ENCODE measurements at regions not wholly inside any gene's neighbourhood (a gene's known extent, or its start where the extent isn't known, plus 50 kb on each side); places are given as distances from the start of the nearest gene placed in this dataset.

DNA sequence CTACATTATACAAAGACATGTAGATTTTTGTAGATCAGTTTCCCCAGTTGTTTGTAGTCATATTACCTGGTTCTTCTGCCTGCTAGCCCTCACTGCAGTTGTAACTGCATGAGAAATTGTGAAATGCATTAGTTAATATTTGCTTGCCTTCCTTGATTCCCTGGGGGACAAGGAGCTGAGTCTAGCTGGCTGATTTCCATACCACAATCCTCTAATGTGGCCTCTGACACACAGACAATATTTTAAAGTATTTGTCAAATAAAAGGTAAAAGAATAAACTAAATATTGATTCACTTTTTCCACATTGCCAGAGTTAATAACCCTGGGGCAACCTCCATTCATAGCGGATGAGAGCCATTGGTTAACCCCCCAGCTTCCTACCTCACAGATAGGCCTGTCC, 128.8 kb upstream of the TMEM132C start:
- TF ChIP-seq, protein P1, sequence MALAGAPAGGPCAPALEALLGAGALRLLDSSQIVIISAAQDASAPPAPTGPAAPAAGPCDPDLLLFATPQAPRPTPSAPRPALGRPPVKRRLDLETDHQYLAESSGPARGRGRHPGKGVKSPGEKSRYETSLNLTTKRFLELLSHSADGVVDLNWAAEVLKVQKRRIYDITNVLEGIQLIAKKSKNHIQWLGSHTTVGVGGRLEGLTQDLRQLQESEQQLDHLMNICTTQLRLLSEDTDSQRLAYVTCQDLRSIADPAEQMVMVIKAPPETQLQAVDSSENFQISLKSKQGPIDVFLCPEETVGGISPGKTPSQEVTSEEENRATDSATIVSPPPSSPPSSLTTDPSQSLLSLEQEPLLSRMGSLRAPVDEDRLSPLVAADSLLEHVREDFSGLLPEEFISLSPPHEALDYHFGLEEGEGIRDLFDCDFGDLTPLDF (CRISPR knock-in tag; IDR thresholded peaks at IDR 0.05), result no peak
- no peak for TF ChIP-seq JAZF1 (CRISPR knock-in tag; IDR thresholded peaks at IDR 0.05)
- TF ChIP-seq, protein P2, sequence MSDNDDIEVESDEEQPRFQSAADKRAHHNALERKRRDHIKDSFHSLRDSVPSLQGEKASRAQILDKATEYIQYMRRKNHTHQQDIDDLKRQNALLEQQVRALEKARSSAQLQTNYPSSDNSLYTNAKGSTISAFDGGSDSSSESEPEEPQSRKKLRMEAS (CRISPR knock-in tag; IDR thresholded peaks at IDR 0.05), result no peak
- TF ChIP-seq, protein P3, sequence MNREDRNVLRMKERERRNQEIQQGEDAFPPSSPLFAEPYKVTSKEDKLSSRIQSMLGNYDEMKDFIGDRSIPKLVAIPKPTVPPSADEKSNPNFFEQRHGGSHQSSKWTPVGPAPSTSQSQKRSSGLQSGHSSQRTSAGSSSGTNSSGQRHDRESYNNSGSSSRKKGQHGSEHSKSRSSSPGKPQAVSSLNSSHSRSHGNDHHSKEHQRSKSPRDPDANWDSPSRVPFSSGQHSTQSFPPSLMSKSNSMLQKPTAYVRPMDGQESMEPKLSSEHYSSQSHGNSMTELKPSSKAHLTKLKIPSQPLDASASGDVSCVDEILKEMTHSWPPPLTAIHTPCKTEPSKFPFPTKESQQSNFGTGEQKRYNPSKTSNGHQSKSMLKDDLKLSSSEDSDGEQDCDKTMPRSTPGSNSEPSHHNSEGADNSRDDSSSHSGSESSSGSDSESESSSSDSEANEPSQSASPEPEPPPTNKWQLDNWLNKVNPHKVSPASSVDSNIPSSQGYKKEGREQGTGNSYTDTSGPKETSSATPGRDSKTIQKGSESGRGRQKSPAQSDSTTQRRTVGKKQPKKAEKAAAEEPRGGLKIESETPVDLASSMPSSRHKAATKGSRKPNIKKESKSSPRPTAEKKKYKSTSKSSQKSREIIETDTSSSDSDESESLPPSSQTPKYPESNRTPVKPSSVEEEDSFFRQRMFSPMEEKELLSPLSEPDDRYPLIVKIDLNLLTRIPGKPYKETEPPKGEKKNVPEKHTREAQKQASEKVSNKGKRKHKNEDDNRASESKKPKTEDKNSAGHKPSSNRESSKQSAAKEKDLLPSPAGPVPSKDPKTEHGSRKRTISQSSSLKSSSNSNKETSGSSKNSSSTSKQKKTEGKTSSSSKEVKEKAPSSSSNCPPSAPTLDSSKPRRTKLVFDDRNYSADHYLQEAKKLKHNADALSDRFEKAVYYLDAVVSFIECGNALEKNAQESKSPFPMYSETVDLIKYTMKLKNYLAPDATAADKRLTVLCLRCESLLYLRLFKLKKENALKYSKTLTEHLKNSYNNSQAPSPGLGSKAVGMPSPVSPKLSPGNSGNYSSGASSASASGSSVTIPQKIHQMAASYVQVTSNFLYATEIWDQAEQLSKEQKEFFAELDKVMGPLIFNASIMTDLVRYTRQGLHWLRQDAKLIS (CRISPR knock-in tag; IDR thresholded peaks at IDR 0.05; ENCODE audit: borderline replicate concordance), result no peak
- TF ChIP-seq, protein P4, sequence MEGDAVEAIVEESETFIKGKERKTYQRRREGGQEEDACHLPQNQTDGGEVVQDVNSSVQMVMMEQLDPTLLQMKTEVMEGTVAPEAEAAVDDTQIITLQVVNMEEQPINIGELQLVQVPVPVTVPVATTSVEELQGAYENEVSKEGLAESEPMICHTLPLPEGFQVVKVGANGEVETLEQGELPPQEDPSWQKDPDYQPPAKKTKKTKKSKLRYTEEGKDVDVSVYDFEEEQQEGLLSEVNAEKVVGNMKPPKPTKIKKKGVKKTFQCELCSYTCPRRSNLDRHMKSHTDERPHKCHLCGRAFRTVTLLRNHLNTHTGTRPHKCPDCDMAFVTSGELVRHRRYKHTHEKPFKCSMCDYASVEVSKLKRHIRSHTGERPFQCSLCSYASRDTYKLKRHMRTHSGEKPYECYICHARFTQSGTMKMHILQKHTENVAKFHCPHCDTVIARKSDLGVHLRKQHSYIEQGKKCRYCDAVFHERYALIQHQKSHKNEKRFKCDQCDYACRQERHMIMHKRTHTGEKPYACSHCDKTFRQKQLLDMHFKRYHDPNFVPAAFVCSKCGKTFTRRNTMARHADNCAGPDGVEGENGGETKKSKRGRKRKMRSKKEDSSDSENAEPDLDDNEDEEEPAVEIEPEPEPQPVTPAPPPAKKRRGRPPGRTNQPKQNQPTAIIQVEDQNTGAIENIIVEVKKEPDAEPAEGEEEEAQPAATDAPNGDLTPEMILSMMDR (IDR thresholded peaks at IDR 0.05), result no peak
- TF ChIP-seq TEAD4 (CRISPR knock-in tag; IDR thresholded peaks at IDR 0.05), result no peak
- TF ChIP-seq ZNF416 (CRISPR knock-in tag; IDR thresholded peaks at IDR 0.05), result no peak
- TF ChIP-seq, protein P5, sequence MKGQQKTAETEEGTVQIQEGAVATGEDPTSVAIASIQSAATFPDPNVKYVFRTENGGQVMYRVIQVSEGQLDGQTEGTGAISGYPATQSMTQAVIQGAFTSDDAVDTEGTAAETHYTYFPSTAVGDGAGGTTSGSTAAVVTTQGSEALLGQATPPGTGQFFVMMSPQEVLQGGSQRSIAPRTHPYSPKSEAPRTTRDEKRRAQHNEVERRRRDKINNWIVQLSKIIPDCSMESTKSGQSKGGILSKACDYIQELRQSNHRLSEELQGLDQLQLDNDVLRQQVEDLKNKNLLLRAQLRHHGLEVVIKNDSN (CRISPR knock-in tag; IDR thresholded peaks at IDR 0.05), result no peak
- TF ChIP-seq, protein P6, sequence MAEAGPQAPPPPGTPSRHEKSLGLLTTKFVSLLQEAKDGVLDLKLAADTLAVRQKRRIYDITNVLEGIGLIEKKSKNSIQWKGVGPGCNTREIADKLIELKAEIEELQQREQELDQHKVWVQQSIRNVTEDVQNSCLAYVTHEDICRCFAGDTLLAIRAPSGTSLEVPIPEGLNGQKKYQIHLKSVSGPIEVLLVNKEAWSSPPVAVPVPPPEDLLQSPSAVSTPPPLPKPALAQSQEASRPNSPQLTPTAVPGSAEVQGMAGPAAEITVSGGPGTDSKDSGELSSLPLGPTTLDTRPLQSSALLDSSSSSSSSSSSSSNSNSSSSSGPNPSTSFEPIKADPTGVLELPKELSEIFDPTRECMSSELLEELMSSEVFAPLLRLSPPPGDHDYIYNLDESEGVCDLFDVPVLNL (CRISPR knock-in tag; IDR thresholded peaks at IDR 0.05; ENCODE audit: borderline replicate concordance, low read depth), result no peak
- TF ChIP-seq NFATC4 (CRISPR knock-in tag; IDR thresholded peaks at IDR 0.05), result no peak
- no peak for TF ChIP-seq IRF2 (CRISPR knock-in tag; IDR thresholded peaks at IDR 0.05; ENCODE audit: borderline replicate concordance, low read depth)
- TF ChIP-seq ELF4 (CRISPR knock-in tag; IDR thresholded peaks at IDR 0.05; ENCODE audit: low read depth), result no peak
- TF ChIP-seq, protein P7, sequence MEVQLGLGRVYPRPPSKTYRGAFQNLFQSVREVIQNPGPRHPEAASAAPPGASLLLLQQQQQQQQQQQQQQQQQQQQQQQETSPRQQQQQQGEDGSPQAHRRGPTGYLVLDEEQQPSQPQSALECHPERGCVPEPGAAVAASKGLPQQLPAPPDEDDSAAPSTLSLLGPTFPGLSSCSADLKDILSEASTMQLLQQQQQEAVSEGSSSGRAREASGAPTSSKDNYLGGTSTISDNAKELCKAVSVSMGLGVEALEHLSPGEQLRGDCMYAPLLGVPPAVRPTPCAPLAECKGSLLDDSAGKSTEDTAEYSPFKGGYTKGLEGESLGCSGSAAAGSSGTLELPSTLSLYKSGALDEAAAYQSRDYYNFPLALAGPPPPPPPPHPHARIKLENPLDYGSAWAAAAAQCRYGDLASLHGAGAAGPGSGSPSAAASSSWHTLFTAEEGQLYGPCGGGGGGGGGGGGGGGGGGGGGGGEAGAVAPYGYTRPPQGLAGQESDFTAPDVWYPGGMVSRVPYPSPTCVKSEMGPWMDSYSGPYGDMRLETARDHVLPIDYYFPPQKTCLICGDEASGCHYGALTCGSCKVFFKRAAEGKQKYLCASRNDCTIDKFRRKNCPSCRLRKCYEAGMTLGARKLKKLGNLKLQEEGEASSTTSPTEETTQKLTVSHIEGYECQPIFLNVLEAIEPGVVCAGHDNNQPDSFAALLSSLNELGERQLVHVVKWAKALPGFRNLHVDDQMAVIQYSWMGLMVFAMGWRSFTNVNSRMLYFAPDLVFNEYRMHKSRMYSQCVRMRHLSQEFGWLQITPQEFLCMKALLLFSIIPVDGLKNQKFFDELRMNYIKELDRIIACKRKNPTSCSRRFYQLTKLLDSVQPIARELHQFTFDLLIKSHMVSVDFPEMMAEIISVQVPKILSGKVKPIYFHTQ (CRISPR knock-in tag; IDR thresholded peaks at IDR 0.05), result no peak
- TF ChIP-seq, protein P8, sequence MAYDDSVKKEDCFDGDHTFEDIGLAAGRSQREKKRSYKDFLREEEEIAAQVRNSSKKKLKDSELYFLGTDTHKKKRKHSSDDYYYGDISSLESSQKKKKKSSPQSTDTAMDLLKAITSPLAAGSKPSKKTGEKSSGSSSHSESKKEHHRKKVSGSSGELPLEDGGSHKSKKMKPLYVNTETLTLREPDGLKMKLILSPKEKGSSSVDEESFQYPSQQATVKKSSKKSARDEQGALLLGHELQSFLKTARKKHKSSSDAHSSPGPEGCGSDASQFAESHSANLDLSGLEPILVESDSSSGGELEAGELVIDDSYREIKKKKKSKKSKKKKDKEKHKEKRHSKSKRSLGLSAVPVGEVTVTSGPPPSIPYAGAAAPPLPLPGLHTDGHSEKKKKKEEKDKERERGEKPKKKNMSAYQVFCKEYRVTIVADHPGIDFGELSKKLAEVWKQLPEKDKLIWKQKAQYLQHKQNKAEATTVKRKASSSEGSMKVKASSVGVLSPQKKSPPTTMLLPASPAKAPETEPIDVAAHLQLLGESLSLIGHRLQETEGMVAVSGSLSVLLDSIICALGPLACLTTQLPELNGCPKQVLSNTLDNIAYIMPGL (CRISPR knock-in tag; IDR thresholded peaks at IDR 0.05), result no peak
- TF ChIP-seq, protein P9, sequence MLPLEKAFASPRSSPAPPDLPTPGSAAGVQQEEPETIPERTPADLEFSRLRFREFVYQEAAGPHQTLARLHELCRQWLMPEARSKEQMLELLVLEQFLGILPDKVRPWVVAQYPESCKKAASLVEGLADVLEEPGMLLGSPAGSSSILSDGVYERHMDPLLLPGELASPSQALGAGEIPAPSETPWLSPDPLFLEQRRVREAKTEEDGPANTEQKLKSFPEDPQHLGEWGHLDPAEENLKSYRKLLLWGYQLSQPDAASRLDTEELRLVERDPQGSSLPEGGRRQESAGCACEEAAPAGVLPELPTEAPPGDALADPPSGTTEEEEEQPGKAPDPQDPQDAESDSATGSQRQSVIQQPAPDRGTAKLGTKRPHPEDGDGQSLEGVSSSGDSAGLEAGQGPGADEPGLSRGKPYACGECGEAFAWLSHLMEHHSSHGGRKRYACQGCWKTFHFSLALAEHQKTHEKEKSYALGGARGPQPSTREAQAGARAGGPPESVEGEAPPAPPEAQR (CRISPR knock-in tag; IDR thresholded peaks at IDR 0.05), result no peak
- POLR2A ChIA-PET, result no interaction called here
- no peak overlapping the region for H3K4me3 Mint-ChIP-seq
- CTCF ChIA-PET, result no interaction called here
- peaks cover 77% of the 10 kb centered on the region for H3K36me3 Mint-ChIP-seq
- H3K4me1 Mint-ChIP-seq, result no peaks in the 10 kb centered on the region
- no peak for ATAC-seq
- no peak overlapping the region for H3K27ac Mint-ChIP-seq
- no peak for DNase-seq (ENCODE audit: low spot score)
- peaks cover 10% of the 10 kb centered on the region for H3K27me3 Mint-ChIP-seq (ENCODE audit: low read depth)
- peaks cover 88% of the 10 kb centered on the region for H3K9me3 Mint-ChIP-seq
